BLaER1 treated with 17β-estradiol and CSF1 and Interleukin-3, amounts not matched to agents 10 nM and 100 nM (cell line): ENCODE measurements at regions not wholly inside any gene's neighbourhood (a gene's known extent, or its start where the extent isn't known, plus 50 kb on each side); places are given as distances from the start of the nearest gene placed in this dataset.

ENCODE experiments used
- H3K27ac ChIP-seq, 11 experiments: shearing (Covaris generic); formaldehyde crosslinking; 2 replicates each; pipeline ENCODE4 v1.8.1; 2022
- H3K27me3 ChIP-seq, 11 experiments: shearing (Covaris generic); formaldehyde crosslinking; 2 replicates each; pipeline ENCODE4 v1.8.1; 2022
- H3K36me3 ChIP-seq, 11 experiments: shearing (Covaris generic); formaldehyde crosslinking; 2 replicates each; pipeline ENCODE4 v1.8.1; 2022
- H3K4me1 ChIP-seq, 10 experiments: shearing (Covaris generic); formaldehyde crosslinking; 2 replicates each; pipeline ENCODE4 v1.8.1; 2022
- H3K4me2 ChIP-seq, 11 experiments: shearing (Covaris generic); formaldehyde crosslinking; 2 replicates each; pipeline ENCODE4 v1.8.1; 2022
- H3K4me3 ChIP-seq, 10 experiments: shearing (Covaris generic); formaldehyde crosslinking; 2 replicates each; pipeline ENCODE4 v1.8.1; 2022
- H3K9ac ChIP-seq, 11 experiments: shearing (Covaris generic); formaldehyde crosslinking; 2 replicates each; pipeline ENCODE4 v1.8.1; 2022
- H3K9me3 ChIP-seq, 11 experiments: shearing (Covaris generic); formaldehyde crosslinking; replicated peaks in 1 of 11; 2 replicates each; pipeline ENCODE4 v1.8.1; 2022
- H4K20me1 ChIP-seq, 11 experiments: shearing (Covaris generic); formaldehyde crosslinking; 2 replicates each; pipeline ENCODE4 v1.8.1; 2022
- Cebpa-rat ChIP-seq, 11 experiments: shearing (Covaris generic); IDR thresholded peaks; 2 replicates each; pipeline ENCODE4 v1.8.1; 2022

GRCh38 chr3:187521546-187521945 lies 148.6 kb downstream of the SST start:
- no peaks in the 10 kb centered on the region for H4K20me1 ChIP-seq
- H3K4me2 ChIP-seq, result peak overlapping the region; percentile 2 to 69 (median 51); a peak in 14 of 22 replicates
- H3K27me3 ChIP-seq, result no peaks in the 10 kb centered on the region
- H3K27ac ChIP-seq, result peak overlapping the region in 5 of 11 experiments; percentile 27 to 66 (median 45); a peak in 5 of 22 replicates
- TF ChIP-seq Cebpa-rat (IDR thresholded peaks at IDR 0.05), result no peak
- H3K4me1 ChIP-seq, result peaks cover 11 to 22% (median 19%) of the 10 kb centered on the region in 10 experiments
- peak overlapping the region in 1 of 11 experiments; percentile 31; a peak in 1 of 22 replicates for H3K9ac ChIP-seq
- no peaks in the 10 kb centered on the region for H3K9me3 ChIP-seq
- H3K4me3 ChIP-seq, result no peak overlapping the region
- no peaks in the 10 kb centered on the region for H3K36me3 ChIP-seq

GRCh38 chr3:187520027-187520945 lies 149.9 kb downstream of the SST start:
- Histone ChIP-seq H4K20me1 (no peaks in the 10 kb centered on the region), H3K36me3 (no peaks in the 10 kb centered on the region), H3K4me3 (no peak overlapping the region), H3K4me2 (no peak overlapping the region), H3K9ac (no peak overlapping the region), H3K4me1 (peaks cover 11 to 22% (median 19%) of the 10 kb centered on the region in 10 experiments), H3K27ac (peak overlapping the region in 1 of 11 experiments; percentile 17; a peak in 1 of 22 replicates), H3K27me3 (no peaks in the 10 kb centered on the region), H3K9me3 (no peaks in the 10 kb centered on the region)
- no peak for TF ChIP-seq Cebpa-rat (IDR thresholded peaks at IDR 0.05)

- Histone ChIP-seq H3K9me3 (no peaks in the 10 kb centered on the region), H3K4me3 (no peak overlapping the region), H3K4me1 (peaks cover 11 to 22% (median 19%) of the 10 kb centered on the region in 10 experiments), H4K20me1 (no peaks in the 10 kb centered on the region), H3K4me2 (no peak overlapping the region), H3K36me3 (no peaks in the 10 kb centered on the region), H3K27me3 (no peaks in the 10 kb centered on the region), H3K9ac (no peak overlapping the region), H3K27ac (no peak overlapping the region)
- no peak for TF ChIP-seq Cebpa-rat (IDR thresholded peaks at IDR 0.05)
These were observed 150.7 kb downstream of the SST start for GRCh38 chr3:187519428-187519890.

GRCh38 chr3:187518616-187519015 lies 150.4 kb downstream of the RTP4 start:
- Histone ChIP-seq H3K27ac (no peak overlapping the region), H3K9me3 (peaks cover 0 to 1% (median 0%) of the 10 kb centered on the region in 11 experiments; a peak in 1 of 22 replicates), H3K9ac (no peak overlapping the region), H3K4me2 (no peak overlapping the region), H3K4me1 (peaks cover 11 to 22% (median 19%) of the 10 kb centered on the region in 10 experiments), H3K4me3 (no peak overlapping the region), H3K27me3 (no peaks in the 10 kb centered on the region), H3K36me3 (no peaks in the 10 kb centered on the region), H4K20me1 (no peaks in the 10 kb centered on the region)
- no peak for TF ChIP-seq Cebpa-rat (IDR thresholded peaks at IDR 0.05)

- Histone ChIP-seq H3K4me1 (peaks cover 11 to 22% (median 19%) of the 10 kb centered on the region in 10 experiments), H3K9ac (no peak overlapping the region), H3K9me3 (peaks cover 1 to 5% (median 2%) of the 10 kb centered on the region in 11 experiments; a peak in 20 of 22 replicates), H3K27ac (no peak overlapping the region), H3K4me3 (no peak overlapping the region), H4K20me1 (no peaks in the 10 kb centered on the region), H3K27me3 (no peaks in the 10 kb centered on the region), H3K36me3 (no peaks in the 10 kb centered on the region), H3K4me2 (no peak overlapping the region)
- no peak for TF ChIP-seq Cebpa-rat (IDR thresholded peaks at IDR 0.05)
These were observed 150.0 kb downstream of the RTP4 start for GRCh38 chr3:187518207-187518606.

GRCh38 chr3:187516446-187517185 lies 148.4 kb downstream of the RTP4 start:
- TF ChIP-seq Cebpa-rat (IDR thresholded peaks at IDR 0.05), result no peak
- Histone ChIP-seq H4K20me1 (no peaks in the 10 kb centered on the region), H3K4me3 (no peak overlapping the region), H3K4me2 (no peak overlapping the region), H3K9me3 (peaks cover 13 to 19% (median 17%) of the 10 kb centered on the region in 11 experiments), H3K4me1 (peaks cover 4 to 7% (median 5%) of the 10 kb centered on the region in 10 experiments), H3K9ac (no peak overlapping the region), H3K36me3 (no peaks in the 10 kb centered on the region), H3K27me3 (no peaks in the 10 kb centered on the region), H3K27ac (no peak overlapping the region)

- Histone ChIP-seq H3K36me3 (no peaks in the 10 kb centered on the region), H4K20me1 (no peaks in the 10 kb centered on the region), H3K27ac (no peak overlapping the region), H3K4me1 (no peaks in the 10 kb centered on the region), H3K4me3 (no peak overlapping the region), H3K9ac (no peak overlapping the region), H3K27me3 (no peaks in the 10 kb centered on the region), H3K4me2 (no peak overlapping the region), H3K9me3 (peaks cover 9 to 13% (median 10%) of the 10 kb centered on the region in 11 experiments)
- TF ChIP-seq Cebpa-rat (IDR thresholded peaks at IDR 0.05), result no peak
These were observed 139.7 kb downstream of the RTP4 start for GRCh38 chr3:187507905-187508304.

- TF ChIP-seq Cebpa-rat (IDR thresholded peaks at IDR 0.05), result no peak
These were observed 139.1 kb downstream of the RTP4 start for GRCh38 chr3:187507266-187507665.

GRCh38 chr3:187504435-187504834 lies 136.2 kb downstream of the RTP4 start:
- Histone ChIP-seq H3K27me3 (no peaks in the 10 kb centered on the region), H3K9me3 (no peaks in the 10 kb centered on the region), H3K27ac (no peak overlapping the region), H4K20me1 (no peaks in the 10 kb centered on the region), H3K9ac (no peak overlapping the region), H3K4me3 (no peak overlapping the region), H3K4me1 (no peaks in the 10 kb centered on the region), H3K4me2 (no peak overlapping the region), H3K36me3 (no peaks in the 10 kb centered on the region)
- TF ChIP-seq Cebpa-rat (IDR thresholded peaks at IDR 0.05), result no peak

More at GRCh38 chr3:187507266-187507665, 139.1 kb downstream of the RTP4 start:
- Histone ChIP-seq H3K27ac (no peak overlapping the region), H3K4me2 (no peak overlapping the region), H3K4me3 (no peak overlapping the region), H3K36me3 (no peaks in the 10 kb centered on the region), H3K27me3 (no peaks in the 10 kb centered on the region), H3K4me1 (no peaks in the 10 kb centered on the region), H4K20me1 (no peaks in the 10 kb centered on the region), H3K9me3 (peaks cover 3 to 7% (median 4%) of the 10 kb centered on the region in 11 experiments; a peak in 21 of 22 replicates), H3K9ac (no peak overlapping the region)
